NCI-H128 (cell line): ENCODE measurements at regions not wholly inside any gene's neighbourhood (a gene's known extent, or its start where the extent isn't known, plus 50 kb on each side); places are given as distances from the start of the nearest gene placed in this dataset.

Source experiments
- DNase-seq: peaks from one replicate; lab custom pipeline; 2025; ENCODE audit not compliant: unreplicated experiment; lab: John Stamatoyannopoulos, UW

GRCh38 chr10:65306201-65306600 lies 1619.6 kb upstream of the LRRTM3 start:
- DNase-seq, result no peak

GRCh38 chr10:65312876-65313275 lies 1613.0 kb upstream of the LRRTM3 start:
- no peak for DNase-seq

DNA sequence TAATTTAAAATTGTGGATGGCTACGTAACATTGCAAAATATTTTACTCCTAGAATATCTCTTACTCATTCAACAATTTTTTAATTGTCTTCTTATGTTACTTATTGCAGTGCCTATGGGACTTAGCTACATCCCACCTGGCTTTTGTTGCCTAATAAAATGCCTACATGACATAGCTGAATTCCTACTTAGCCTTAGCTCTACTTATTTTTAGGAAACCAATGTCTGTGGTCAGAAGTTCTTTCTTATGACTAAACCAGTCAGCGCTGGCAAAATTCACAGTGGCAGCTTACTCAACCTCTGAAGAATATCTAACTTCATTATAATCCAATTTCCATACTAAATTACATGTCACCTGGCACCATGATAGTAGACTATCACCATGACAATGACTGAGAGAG lies 1612.4 kb upstream of the LRRTM3 start:
- DNase-seq, result no peak

- DNase-seq, result no peak
These were observed 1611.6 kb upstream of the LRRTM3 start for GRCh38 chr10:65314253-65314652.

DNA sequence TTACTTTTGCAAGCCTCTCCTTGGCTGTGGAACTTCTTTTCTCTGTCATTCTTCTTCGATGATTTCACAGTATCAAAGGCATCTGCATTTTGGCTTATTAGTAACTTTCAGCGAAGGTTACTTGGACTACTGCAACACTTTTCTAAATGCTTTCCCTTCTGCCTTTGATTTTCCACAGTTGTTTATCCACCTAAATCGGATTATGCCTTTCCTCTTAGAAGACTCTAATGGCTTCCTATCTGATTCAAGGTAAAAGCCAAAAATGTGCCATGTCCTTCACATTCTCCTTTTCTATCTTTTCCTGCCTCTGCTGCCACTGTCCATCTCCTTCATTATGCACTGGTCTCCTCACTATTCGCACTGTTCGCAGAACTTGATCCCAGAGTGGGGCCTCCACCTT lies 1606.3 kb upstream of the LRRTM3 start:
- DNase-seq, result no peak

DNA sequence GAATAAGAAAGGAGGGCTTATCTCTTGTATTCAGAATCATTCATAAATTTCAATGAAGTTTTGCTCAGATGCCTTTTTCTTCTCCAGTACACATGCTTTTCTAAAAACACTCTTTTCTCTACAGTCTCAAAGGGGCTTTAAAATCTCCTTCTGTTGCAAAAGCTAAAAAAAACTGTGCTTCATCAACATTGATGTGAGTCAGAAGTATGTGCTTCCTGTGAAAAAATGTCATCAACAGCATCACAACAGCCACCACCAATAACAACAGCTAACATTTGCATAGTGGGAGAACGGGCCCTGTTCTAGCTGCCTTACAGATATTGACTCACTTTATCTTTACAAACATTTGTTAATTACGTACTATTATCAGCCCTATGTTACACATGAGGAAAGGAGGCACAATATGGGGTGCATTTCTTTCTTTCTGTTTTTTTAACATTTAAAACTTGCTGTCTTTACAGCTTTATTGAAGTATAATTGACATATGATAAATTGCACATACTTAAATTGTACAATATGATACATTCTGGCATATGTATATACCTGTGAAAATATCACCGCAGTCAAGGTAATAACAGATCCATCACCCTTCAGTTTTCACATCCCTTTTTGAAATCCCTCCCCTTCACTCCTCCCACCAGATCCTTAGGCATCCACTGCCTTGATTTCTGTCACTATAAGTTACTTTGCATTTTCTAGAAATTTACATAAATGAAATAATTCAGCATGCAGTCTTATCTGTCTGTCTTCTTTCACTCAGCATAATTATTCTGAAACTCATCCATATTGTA lies 1605.4 kb upstream of the LRRTM3 start:
- DNase-seq, result no peak

- no peak for DNase-seq
These were observed 1602.0 kb upstream of the LRRTM3 start for GRCh38 chr10:65323802-65324201.

DNA sequence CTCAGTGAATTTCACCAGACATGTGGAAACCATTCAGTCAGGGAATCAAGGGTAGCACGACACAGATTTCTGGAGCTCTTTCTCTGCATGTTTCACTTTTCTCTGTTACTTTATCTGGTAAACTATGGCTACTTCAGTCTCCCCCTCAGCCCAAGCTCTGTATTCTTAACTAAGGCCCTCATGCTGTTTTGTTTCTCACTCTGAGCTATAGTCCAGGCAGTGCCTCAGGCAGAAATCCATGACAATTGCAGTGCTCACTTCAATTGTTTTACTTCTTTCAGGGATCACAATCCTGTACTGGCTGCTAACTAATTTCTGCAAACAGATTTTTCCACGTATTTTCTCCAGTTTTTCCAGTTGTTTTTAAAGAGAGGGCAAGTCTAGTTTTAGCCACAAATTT lies 1599.9 kb upstream of the LRRTM3 start:
- DNase-seq, result no peak

DNA sequence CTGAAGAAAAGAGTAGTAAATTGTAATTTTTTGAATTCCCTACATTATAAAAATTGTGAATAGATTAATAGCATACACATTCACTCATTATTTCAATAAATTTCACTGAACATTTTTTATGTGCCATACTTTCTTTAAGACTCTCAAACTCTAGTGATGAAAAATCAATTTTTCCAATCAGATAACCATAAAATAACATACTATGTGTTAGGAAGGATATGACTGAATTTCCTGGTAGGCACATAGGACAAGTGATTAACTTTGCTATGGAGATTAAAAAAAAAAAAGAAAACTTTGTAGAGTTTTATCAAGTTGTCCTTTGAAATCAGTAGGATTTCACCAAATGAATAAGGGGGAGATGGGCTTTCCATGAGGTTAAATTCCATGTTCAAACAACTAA lies 1597.3 kb upstream of the LRRTM3 start:
- no peak for DNase-seq

DNA sequence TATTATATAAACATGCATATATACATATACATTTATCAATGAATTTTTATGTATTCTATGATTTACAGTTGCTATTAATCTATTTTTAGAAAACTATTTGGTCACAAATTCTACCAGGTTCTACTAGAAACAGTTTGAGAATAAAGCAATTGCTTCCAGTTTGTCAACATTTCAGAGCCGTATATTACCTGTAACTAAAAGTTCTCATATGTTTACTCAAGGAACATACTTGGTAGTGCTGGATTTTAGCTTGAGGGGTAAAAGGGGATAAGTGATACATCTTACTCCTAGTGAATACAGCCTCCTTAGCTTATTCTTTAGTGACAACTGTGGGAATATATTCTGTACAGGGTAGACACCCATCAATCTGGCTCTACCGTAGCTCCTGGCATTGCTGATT lies 1590.5 kb upstream of the LRRTM3 start:
- DNase-seq, result no peak

- no peak for DNase-seq
These were observed 1585.5 kb upstream of the LRRTM3 start for GRCh38 chr10:65340340-65340739.

DNA sequence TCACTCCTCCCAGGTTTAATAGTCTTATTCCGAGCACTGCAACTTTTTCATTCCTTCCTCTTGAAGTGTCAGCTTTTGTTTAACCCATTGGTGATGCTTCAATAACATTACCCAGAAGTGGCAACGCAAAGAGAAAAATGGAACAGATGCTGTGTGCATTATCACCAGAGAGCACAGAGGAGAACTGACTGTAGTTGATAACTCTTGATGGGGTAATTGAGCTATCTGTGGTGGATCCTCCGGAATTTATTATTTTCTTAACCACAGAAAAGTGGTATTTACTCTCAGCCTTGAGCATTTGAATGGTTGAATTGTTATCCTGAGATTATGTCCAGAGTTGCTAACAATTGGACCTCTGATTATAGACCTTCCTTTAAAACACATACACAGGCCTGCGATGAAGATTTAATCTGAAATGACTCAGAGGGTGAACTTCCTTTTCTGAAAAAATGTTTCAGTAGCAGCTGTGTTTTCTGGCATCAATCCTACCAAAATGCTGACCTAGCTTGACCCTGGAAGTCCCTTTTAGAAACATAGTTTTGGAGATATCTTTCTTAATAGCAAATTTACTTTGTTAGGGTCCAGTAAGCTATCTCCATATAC lies 1584.4 kb upstream of the LRRTM3 start:
- no peak for DNase-seq

DNA sequence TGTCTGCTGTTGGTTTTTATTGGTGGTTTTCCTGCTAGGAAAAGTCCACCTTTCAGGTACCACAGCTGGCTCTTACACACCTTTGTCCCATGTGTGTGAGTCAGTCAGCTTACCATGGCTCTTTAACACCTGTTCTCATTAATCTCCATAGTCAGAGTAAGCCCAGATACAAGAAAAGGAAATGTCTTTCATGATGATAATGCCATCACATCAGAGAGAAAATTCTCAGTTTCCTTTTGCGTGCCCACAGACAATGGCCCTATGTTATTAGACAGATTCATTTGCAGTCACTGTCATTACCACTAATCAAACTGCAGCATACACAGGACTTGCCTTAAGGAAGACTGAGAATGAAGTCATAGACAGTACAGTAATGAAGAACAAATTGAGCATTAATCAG lies 1583.6 kb upstream of the LRRTM3 start:
- DNase-seq, result no peak

GRCh38 chr10:65346466-65346865 lies 1579.4 kb upstream of the LRRTM3 start:
- DNase-seq, result no peak

DNA sequence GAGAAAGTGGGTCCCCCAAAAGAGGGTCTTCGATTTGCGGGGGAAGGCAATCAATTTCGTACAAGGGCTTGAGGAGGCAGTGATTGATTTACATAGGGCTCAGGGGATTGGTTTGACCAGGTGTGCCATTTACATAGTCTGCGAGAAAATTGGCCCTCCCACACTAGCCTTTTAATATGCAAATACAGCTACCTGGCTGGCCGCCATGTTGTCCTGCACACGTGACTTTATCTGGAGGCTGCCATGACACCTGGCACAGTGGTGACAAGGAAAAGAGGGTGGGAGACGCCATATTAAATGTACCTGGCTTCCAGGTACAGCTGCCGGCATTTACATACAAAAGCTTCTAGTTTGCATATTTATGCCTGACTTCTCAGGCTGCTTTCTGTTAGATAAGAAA lies 1577.2 kb upstream of the LRRTM3 start:
- DNase-seq, result no peak

- no peak for DNase-seq
These were observed 1575.2 kb upstream of the LRRTM3 start for GRCh38 chr10:65350611-65351010.

- no peak for DNase-seq
These were observed 1570.6 kb upstream of the LRRTM3 start for GRCh38 chr10:65355141-65355680.

DNA sequence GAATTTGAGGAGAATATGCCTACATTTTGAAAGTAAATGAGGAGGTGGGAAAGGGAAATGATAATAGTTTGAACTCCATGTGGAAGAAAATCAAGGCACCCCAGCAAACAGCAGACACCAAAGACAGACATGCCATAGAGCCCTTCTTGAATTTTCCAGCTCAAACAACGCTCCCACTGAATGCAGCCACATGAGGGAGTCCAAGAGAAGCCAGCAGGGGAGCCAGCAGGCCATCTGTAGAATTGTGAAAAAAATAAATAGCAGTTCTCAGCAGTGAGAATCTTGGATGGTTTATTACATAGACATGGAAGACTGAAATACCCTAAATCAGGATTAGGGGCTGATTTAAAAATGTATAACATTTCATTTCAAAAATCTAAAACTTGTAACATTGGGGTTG lies 1567.3 kb upstream of the LRRTM3 start:
- no peak for DNase-seq

GRCh38 chr10:65360497-65360896 lies 1565.3 kb upstream of the LRRTM3 start:
- no peak for DNase-seq

DNA sequence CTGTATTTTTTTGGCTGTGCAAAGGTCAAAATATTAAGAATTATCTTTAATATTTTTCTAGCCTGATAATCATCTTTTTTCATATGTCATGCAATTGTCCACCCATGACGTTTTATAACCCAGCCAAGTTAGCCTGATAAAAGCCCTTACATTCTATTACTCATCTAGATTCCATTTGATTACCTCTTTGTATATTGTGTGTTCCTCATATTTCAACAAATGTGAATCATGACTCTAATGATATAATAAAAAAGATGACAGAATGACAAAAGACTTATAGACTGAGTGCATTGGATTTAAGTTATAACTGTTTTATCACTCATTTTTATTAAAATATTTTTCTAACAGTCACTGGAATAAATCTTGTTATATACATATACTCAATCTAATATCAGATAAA lies 1560.0 kb upstream of the LRRTM3 start:
- no peak for DNase-seq

GRCh38 chr10:65367706-65368105 lies 1558.1 kb upstream of the LRRTM3 start:
- no peak for DNase-seq

DNA sequence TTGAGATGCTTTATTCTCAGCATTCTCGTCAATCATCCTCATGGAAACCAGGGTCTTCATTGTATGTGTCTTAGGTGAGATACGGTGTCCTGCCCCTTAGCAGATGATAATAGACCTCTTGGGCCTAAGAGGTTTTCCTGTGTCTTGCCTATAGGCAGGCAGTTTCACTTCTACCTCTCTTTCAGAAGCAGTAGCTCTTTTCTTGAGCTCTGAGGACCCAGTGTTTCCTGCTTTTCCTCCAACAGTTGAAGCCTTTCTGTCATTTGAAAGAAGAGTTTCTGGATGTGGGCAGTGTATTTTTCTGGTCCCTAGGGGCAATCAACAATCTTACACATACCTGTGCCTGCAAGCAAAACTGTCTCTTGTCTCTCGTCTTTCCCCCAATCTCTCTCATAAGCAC lies 1550.3 kb upstream of the LRRTM3 start:
- DNase-seq, result no peak

- DNase-seq, result no peak
These were observed 1548.1 kb upstream of the LRRTM3 start for GRCh38 chr10:65377687-65378086.
